HepG2 (cell line): ENCODE measurements at regions not wholly inside any gene's neighbourhood (a gene's known extent, or its start where the extent isn't known, plus 50 kb on each side); places are given as distances from the start of the nearest gene placed in this dataset.
"Not testable (repeated sequence)": the region's sequence is repeated elsewhere in the genome, so short reads cannot be mapped to it uniquely, and the experiment has no call there.

Experiments
- ATAC-seq: fragments of 200-7000 bp; cut with Tn5 transposase; 3 replicates; pipeline ENCODE4 v1.9.1; 2020; ENCODE audit warnings: mild to moderate bottlenecking, moderate library complexity
- BruUV-seq: library from RNA; stranded (reverse); fragments of 400-500 nt; replicated peaks from 2 replicates; lab custom pipeline; 2021; lab: Mats Ljungman, UMichigan
- CTCF ChIA-PET: fragments of 300-600 bp; formaldehyde crosslinking; extraction: SDS; loops from one replicate; lab custom pipeline; 2021; ENCODE audit warnings: low total read pairs, inconsistent platforms, low intra/inter-chr PET ratio; lab: Yijun Ruan, JAX
- POLR2A ChIA-PET: fragments of 350-600 bp; sonication (Branson Sonifier 250); formaldehyde crosslinking; loops from one replicate; lab custom pipeline; 2020; ENCODE audit warnings: antibody characterized with exemption, inconsistent platforms; lab: Yijun Ruan, JAX
- DNase-seq: peaks from one replicate; pipeline ENCODE4 v3.0.0-alpha.2; 2015; ENCODE audit warnings: low spot score
- FAIRE-seq: peaks from 3 replicates; lab custom pipeline; 2011; peaks lifted over from hg19 to GRCh38; lab: Jason Lieb, UNC
- H2AFZ ChIP-seq: one replicate; pipeline ENCODE4 v1.6.1; 2011; ENCODE audit warnings: low read length, inconsistent platforms
- H3K27ac ChIP-seq: fragments of 300-600 bp; 3 replicates; pipeline ENCODE4 v1.8.0; 2011; ENCODE audit warnings: mixed run types, mild to moderate bottlenecking, mixed read lengths, low read length, inconsistent platforms; ENCODE audit not compliant: insufficient read depth; ENCODE audit errors: extremely low read length
- H3K27me3 ChIP-seq, 2 experiments: fragments of 200-600 bp in 1 of 2; 2 replicates in 1 of 2; 3 replicates in 1 of 2; pipeline versions ENCODE4 v1.6.0 to v1.8.0; 2011; ENCODE audit warnings: low read length in 2 of 2, mild to moderate bottlenecking in 2 of 2, moderate library complexity in 2 of 2, inconsistent platforms in 1 of 2; ENCODE audit not compliant: insufficient read depth in 2 of 2, control insufficient read depth in 1 of 2
- H3K36me3 ChIP-seq, 2 experiments: fragments of 200-600 bp in 1 of 2; replicated peaks in 1 of 2; 2 replicates in 1 of 2; 3 replicates in 1 of 2; pipeline versions ENCODE4 v1.5.1 to v1.8.0; 2011; ENCODE audit warnings: low read length in 2 of 2, inconsistent platforms in 1 of 2; ENCODE audit not compliant: insufficient read depth in 2 of 2, control insufficient read depth in 1 of 2
- H3K4me1 ChIP-seq: 2 replicates; pipeline ENCODE4 v1.5.1; 2012; ENCODE audit warnings: low read length, inconsistent platforms; ENCODE audit not compliant: insufficient read depth
- H3K4me2 ChIP-seq: 2 replicates; pipeline ENCODE4 v1.6.0; 2011; ENCODE audit warnings: low read depth, low read length, inconsistent platforms
- H3K4me3 ChIP-seq, 3 experiments: fragments of 200-600 bp in 1 of 3; sonication (generic), shearing (Covaris generic) in 1 of 3; replicated peaks in 1 of 3; 2 replicates each; pipeline ENCODE4 v1.5.1; 2011 to 2016; ENCODE audit warnings: low read length in 3 of 3, inconsistent platforms in 2 of 3, low read depth in 2 of 3, mild to moderate bottlenecking in 2 of 3, control low read depth in 1 of 3, mixed read lengths in 1 of 3; ENCODE audit not compliant: insufficient read depth in 1 of 3
- H3K79me2 ChIP-seq: one replicate; pipeline ENCODE4 v1.6.1; 2011; ENCODE audit warnings: low read length, inconsistent platforms; ENCODE audit not compliant: insufficient read depth
- H3K9ac ChIP-seq: 2 replicates; pipeline ENCODE4 v1.6.0; 2011; ENCODE audit warnings: mild to moderate bottlenecking, low read depth, low read length, inconsistent platforms; ENCODE audit not compliant: insufficient read depth
- H3K9me3 ChIP-seq: 2 replicates; pipeline ENCODE4 v1.5.1; 2012; ENCODE audit warnings: mild to moderate bottlenecking, low read length
- H4K20me1 ChIP-seq: 2 replicates; pipeline ENCODE4 v1.6.0; 2011; ENCODE audit warnings: inconsistent platforms, mild to moderate bottlenecking, low read length, moderate library complexity; ENCODE audit not compliant: insufficient read depth
- SCMH1 ChIP-seq: sonication (generic); formaldehyde crosslinking; IDR thresholded peaks from 2 replicates; pipeline ENCODE4 v1.9.0; 2021; ENCODE audit warnings: missing genetic modification reagents, mild to moderate bottlenecking, borderline replicate concordance
- ZBED4 ChIP-seq: sonication (generic); formaldehyde crosslinking; IDR thresholded peaks from 2 replicates; pipeline ENCODE4 v1.4.0; 2020; ENCODE audit warnings: missing genetic modification reagents, borderline replicate concordance
- ZBTB39 ChIP-seq: sonication (generic); formaldehyde crosslinking; IDR thresholded peaks from 2 replicates; pipeline ENCODE4 v1.5.0; 2020; ENCODE audit warnings: missing genetic modification reagents
- ZNF20 ChIP-seq: sonication (generic); formaldehyde crosslinking; IDR thresholded peaks from 2 replicates; pipeline ENCODE4 v1.4.0; 2020; ENCODE audit warnings: mild to moderate bottlenecking, moderate library complexity, missing genetic modification reagents
- WGBS: methylation state at CpG from one replicate; pipeline ENCODE4 v1.1.6; 2017; ENCODE audit warnings: low lambda C conversion rate; 5-methylcytosine and 5-hydroxymethylcytosine counted together
- in situ Hi-C: cut with HindIII; loops from 2 replicates; pipeline ENCODE4 v1.10.0; 2017; ENCODE audit warnings: low pct_unique_long_range_greater_than_20kb; ENCODE audit not compliant: extremely low pct_ligation_motif_present
- intact Hi-C: fragments of 100-400 bp; cut with micrococcal nuclease; formaldehyde crosslinking; loops from one replicate; pipeline ENCODE4 v1.10.0; 2022; ENCODE audit not compliant: unreplicated experiment

GRCh38 chr7:65295409-65295808 is 78.2 kb upstream of the ZNF92 start (continued):
- TF ChIP-seq ZBED4 (CRISPR knock-in tag) = no peak
- no peak for TF ChIP-seq SCMH1 (CRISPR knock-in tag)
- TF ChIP-seq ZBTB39 (CRISPR knock-in tag) = no peak
- no peak for TF ChIP-seq ZNF20 (CRISPR knock-in tag)

GRCh38 chr7:65290340-65290739 is 83.3 kb upstream of the ZNF92 start:
- ATAC-seq, H3K9ac ChIP-seq, FAIRE-seq: not testable (repeated sequence)

More at GRCh38 chr7:65290340-65290739, 83.3 kb upstream of the ZNF92 start:
- H3K36me3 ChIP-seq, H3K4me3 ChIP-seq, H3K9me3 ChIP-seq, DNase-seq, H3K27me3 ChIP-seq, H2AFZ ChIP-seq, intact Hi-C loops, H3K4me1 ChIP-seq, BruUV-seq, H3K27ac ChIP-seq, H4K20me1 ChIP-seq, H3K79me2 ChIP-seq, CTCF ChIA-PET, POLR2A ChIA-PET, H3K4me2 ChIP-seq, in situ Hi-C loops: not testable (repeated sequence)
- 95% methylated on average over 9 of the region's 9 CpGs for WGBS
